Psoas muscle (tissue), 7 donors: ENCODE measurements at regions not wholly inside any gene's neighbourhood (a gene's known extent, or its start where the extent isn't known, plus 50 kb on each side); places are given as distances from the start of the nearest gene placed in this dataset.
"Not testable (repeated sequence)": the region's sequence is repeated elsewhere in the genome, so short reads cannot be mapped to it uniquely, and the experiment has no call there.

Source experiments
- ATAC-seq, 4 donors: fragments of 200-7000 bp; cut with Tn5 transposase; one replicate each; pipeline ENCODE4 v1.9.1; 2020; ENCODE audit warnings: moderate library complexity in 3 of 4, mild to moderate bottlenecking in 2 of 4
- DNase-seq, 2 donors: peaks; one replicate each; pipeline ENCODE4 v3.0.0-alpha.2; 2020
- H3K27ac ChIP-seq: fragments of 200-600 bp; one replicate; pipeline ENCODE4 v1.8.0; 2022
- H3K27me3 ChIP-seq, 3 donors: fragments of 200-600 bp in 1 of 3; one replicate each; pipeline versions ENCODE4 v1.6.1 to v1.8.0; 2013 to 2022; ENCODE audit warnings: low read length in 2 of 3, mild to moderate bottlenecking in 2 of 3, moderate library complexity in 1 of 3; ENCODE audit not compliant: insufficient read depth in 3 of 3
- H3K36me3 ChIP-seq, 2 donors: fragments of 200-600 bp in 1 of 2; one replicate each; pipeline versions ENCODE4 v1.6.1 to v1.8.0; 2013 to 2022; ENCODE audit warnings: low read depth in 1 of 2, mild to moderate bottlenecking in 1 of 2, moderate library complexity in 1 of 2; ENCODE audit not compliant: insufficient read depth in 1 of 2
- H3K4me1 ChIP-seq: fragments of 200-600 bp; one replicate; pipeline ENCODE4 v1.8.0; 2022
- H3K4me3 ChIP-seq: fragments of 200-600 bp; one replicate; pipeline ENCODE4 v1.8.0; 2022; ENCODE audit warnings: mild to moderate bottlenecking
- H3K9me3 ChIP-seq: fragments of 200-600 bp; one replicate; pipeline ENCODE4 v1.8.0; 2022
- CTCF ChIP-seq: fragments of 200-600 bp; IDR thresholded peaks from one replicate; pipeline ENCODE4 v1.8.0; 2022; ENCODE audit warnings: antibody characterized with exemption
- WGBS, 3 donors: extraction: QIAGEN DNeasy Blood & Tissue Kit; methylation state at CpG; one replicate each; pipeline versions ENCODE4 v1.1.6 to v1.1.7; 2013; 5-methylcytosine and 5-hydroxymethylcytosine counted together
- intact Hi-C, 2 donors: fragments of 100-400 bp; cut with DNase I; formaldehyde crosslinking; loops; one replicate each; pipeline versions ENCODE4 v1.11.0 to v1.14.2; 2022
- donor health status: healthy with polysubstance abuse.
- donor health status: DM: no; HTN: no; CAD: no; lungs with moderate emphysema.
- donor health status: Bipolar disorder and iron deficiency.
- donor health status: healthy.
- donor health status: DM: yes; HTN: yes; CAD: no.
- donor health status: DM: no; HTN: no; CAD: no.
- donor health status: DM: yes; HTN: yes; CAD: no.

GRCh38 chr5:101009758-101010519 is 106.9 kb upstream of the ST8SIA4 start:
- no peaks in the 10 kb centered on the region for H3K4me1 ChIP-seq
- DNase-seq (no peak), ATAC-seq (no peak)
- no peaks in the 10 kb centered on the region for H3K27me3 ChIP-seq
- no peak for TF ChIP-seq CTCF
- no peaks in the 10 kb centered on the region for H3K9me3 ChIP-seq
- H3K4me3 ChIP-seq = no peak overlapping the region
- intact Hi-C loops = no loop called here
- no peak overlapping the region for H3K27ac ChIP-seq
- WGBS, 3 donors = 63 to 65% (median 64%) methylated on average over 9 of the region's 9 CpGs
- H3K36me3 ChIP-seq = no peaks in the 10 kb centered on the region

GRCh38 chr5:100992354-100992753 is 89.3 kb upstream of the ST8SIA4 start:
- intact Hi-C loops = no loop called here
- Histone ChIP-seq H3K4me3 (no peak overlapping the region), H3K9me3 (no peaks in the 10 kb centered on the region), H3K27ac (no peak overlapping the region), H3K27me3 (no peaks in the 10 kb centered on the region), H3K36me3 (no peaks in the 10 kb centered on the region), H3K4me1 (no peaks in the 10 kb centered on the region)
- no peak for TF ChIP-seq CTCF
- 80 to 89% (median 89%) methylated on average over 1 of the region's 1 CpG for WGBS, 3 donors
- ATAC-seq = no peak
- DNase-seq = no peak

GRCh38 chr5:100983601-100984000 is 80.5 kb upstream of the ST8SIA4 start:
- H3K27me3 ChIP-seq, ATAC-seq, DNase-seq, H3K4me1 ChIP-seq, H3K9me3 ChIP-seq, H3K27ac ChIP-seq, H3K4me3 ChIP-seq, H3K36me3 ChIP-seq, intact Hi-C loops: not testable (repeated sequence)
- 76 to 83% (median 78%) methylated on average over 5 to 6 of the region's 6 CpGs for WGBS, 3 donors

GRCh38 chr5:100974082-100974481 is 71.0 kb upstream of the ST8SIA4 start:
- Histone ChIP-seq H3K36me3 (no peaks in the 10 kb centered on the region), H3K27ac (no peak overlapping the region), H3K4me3 (no peak overlapping the region), H3K4me1 (no peaks in the 10 kb centered on the region), H3K27me3 (no peaks in the 10 kb centered on the region), H3K9me3 (no peaks in the 10 kb centered on the region)
- 75 to 82% (median 81%) methylated on average over 3 of the region's 3 CpGs for WGBS, 3 donors
- ATAC-seq = no peak
- intact Hi-C loops = no loop called here
- DNase-seq = no peak
- TF ChIP-seq CTCF = no peak

- intact Hi-C loops = no loop called here
- no peaks in the 10 kb centered on the region for H3K4me1 ChIP-seq
- no peak for TF ChIP-seq CTCF
- ATAC-seq = no peak
- no peak overlapping the region for H3K4me3 ChIP-seq
- H3K27ac ChIP-seq = no peak overlapping the region
- H3K9me3 ChIP-seq = no peaks in the 10 kb centered on the region
- H3K36me3 ChIP-seq = no peaks in the 10 kb centered on the region
- no peaks in the 10 kb centered on the region for H3K27me3 ChIP-seq
- WGBS, 3 donors = 54 to 56% (median 55%) methylated on average over 5 of the region's 5 CpGs
- DNase-seq = no peak
These were observed 67.7 kb upstream of the ST8SIA4 start for GRCh38 chr5:100970646-100971255.
